Erythroblast (primary cell): ENCODE measurements at regions not wholly inside any gene's neighbourhood (a gene's known extent, or its start where the extent isn't known, plus 50 kb on each side); places are given as distances from the start of the nearest gene placed in this dataset.
"Not testable (repeated sequence)": the region's sequence is repeated elsewhere in the genome, so short reads cannot be mapped to it uniquely, and the experiment has no call there.

Experiments
- DNase-seq, 2 experiments: peaks; one replicate each; lab custom pipeline; 2025; lab: John Stamatoyannopoulos, UW
- GATA1 ChIP-seq: IDR thresholded peaks from 2 replicates; pipeline ENCODE4 v1.6.1; 2011; ENCODE audit warnings: low read depth, mild to moderate bottlenecking, control low read depth, low read length, moderate library complexity
- POLR2A ChIP-seq: IDR thresholded peaks from 2 replicates; pipeline ENCODE4 v1.6.1; 2011; ENCODE audit warnings: mild to moderate bottlenecking, low read length

GRCh38 chr5:135106610-135107471, 72.8 kb upstream of the PITX1 start:
- DNase-seq, result no peak
- TF ChIP-seq POLR2A (no peak), GATA1 (no peak)

- TF ChIP-seq POLR2A (no peak), GATA1 (no peak)
- no peak for DNase-seq
Observed at GRCh38 chr5:135106136-135106535, 72.1 kb upstream of the PITX1 start.

GRCh38 chr5:135105105-135105484, 71.1 kb upstream of the PITX1 start:
- TF ChIP-seq GATA1 (no peak), POLR2A (no peak)
- DNase-seq, result no peak

DNA sequence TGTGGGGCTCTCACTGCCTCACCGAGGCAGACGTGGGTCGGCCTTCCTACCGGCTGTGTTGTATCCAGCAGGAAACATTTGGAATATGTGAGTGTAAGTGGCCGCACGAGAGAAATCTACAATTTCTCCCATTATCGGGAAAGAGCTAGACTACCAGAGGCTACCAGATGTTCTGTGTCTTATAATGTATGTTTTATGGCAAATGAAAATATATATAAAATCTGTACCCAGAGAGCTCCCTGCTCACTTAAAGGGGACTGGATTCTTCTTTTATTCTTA, 69.5 kb upstream of the PITX1 start:
- DNase-seq, result no peak
- no peak for TF ChIP-seq GATA1
- TF ChIP-seq POLR2A, result no peak

DNA sequence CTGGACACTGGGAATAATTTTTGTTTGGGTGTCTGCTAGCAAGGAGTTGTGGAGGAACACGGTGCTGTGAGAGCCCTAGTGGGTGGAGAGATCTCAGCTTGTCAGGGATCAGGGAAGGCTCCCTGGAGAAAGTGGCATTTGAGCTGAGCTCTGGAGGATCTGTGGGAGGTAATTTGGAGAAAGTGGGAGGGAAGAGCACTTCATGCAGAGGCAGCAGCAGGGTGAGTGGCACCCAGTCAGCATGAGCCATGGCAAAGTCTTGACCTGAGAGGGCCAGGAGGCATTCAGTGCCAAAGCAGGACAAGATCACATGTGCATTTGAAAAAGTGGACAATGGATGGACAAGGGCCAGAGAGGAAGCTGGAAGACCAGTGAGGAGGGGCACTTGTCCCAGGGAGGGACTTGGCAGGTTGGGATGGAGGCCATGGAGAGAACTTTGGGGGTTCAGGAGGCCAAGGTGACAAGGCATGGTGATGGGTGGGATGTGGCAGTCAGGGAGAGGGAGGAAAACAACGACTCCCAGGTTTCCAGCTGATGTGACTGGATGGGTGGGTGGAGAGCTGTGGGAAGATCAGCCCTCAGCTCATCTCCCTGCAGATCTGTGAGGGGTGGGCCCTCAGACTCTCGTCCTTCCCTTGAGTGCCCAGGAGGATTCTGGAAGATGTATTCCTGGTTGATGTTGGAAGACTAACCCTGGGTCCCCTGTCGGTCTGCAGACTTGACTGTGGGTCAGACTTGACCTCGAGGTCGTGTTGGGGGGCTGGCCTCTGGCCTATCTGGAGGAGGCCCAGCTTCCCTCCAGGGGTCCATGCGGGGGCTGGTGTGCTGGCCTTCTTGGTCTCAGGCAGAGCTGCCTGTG, 68.9 kb upstream of the PITX1 start:
- TF ChIP-seq POLR2A (no peak), GATA1 (no peak)
- DNase-seq, result no peak

- no peak for TF ChIP-seq POLR2A
- no peak for TF ChIP-seq GATA1
- DNase-seq, result no peak
Observed at GRCh38 chr5:135100431-135100830, 66.4 kb upstream of the PITX1 start.

- no peak for DNase-seq
- TF ChIP-seq POLR2A, result no peak
- TF ChIP-seq GATA1, result no peak
Observed at GRCh38 chr5:135100011-135100410, 66.0 kb upstream of the PITX1 start.

DNA sequence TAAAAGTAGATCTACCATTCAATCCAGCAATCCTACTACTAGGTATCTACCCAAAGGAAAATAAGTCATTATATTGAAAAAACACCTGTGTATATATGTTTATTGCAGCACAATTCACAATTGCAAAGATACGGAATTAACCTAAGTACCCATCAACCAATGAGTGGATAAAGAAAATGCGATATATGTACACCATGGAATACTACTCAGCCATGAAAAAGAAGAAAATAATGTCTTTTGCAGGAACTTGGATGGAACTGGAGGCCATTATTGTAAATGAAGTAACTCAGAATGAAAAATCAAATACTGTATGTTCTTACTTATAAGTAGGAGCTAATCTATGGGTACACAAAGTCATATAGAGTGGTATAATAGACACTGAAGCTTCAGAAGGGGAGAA, 63.4 kb upstream of the PITX1 start:
- TF ChIP-seq POLR2A (no peak), GATA1 (no peak)
- DNase-seq, result no peak

DNA sequence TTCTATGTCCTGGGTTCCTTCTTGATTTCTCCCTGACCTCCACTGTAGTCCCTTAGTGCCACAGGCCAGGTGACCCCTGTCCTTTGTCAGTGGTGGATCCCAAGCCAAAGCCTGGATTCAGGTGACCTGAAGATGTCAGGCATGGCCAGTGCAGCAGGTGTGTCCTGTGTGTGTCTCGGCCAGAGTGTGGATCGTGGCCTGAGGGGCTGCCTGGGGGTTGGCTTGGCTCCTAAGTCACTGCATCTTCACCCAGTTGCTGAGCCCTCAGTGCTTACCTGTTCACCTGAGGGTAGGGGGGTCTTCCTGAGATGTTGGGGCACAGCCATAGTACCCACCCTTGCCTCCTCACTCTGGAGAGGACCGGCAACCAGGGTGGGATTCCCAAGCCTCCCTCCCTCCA, 61.8 kb upstream of the PITX1 start:
- DNase-seq, result no peak
- TF ChIP-seq GATA1, result no peak
- TF ChIP-seq POLR2A, result no peak

- TF ChIP-seq GATA1 (no peak), POLR2A (no peak)
- no peak for DNase-seq
Observed at GRCh38 chr5:135095052-135095715, 61.2 kb upstream of the PITX1 start.

DNA sequence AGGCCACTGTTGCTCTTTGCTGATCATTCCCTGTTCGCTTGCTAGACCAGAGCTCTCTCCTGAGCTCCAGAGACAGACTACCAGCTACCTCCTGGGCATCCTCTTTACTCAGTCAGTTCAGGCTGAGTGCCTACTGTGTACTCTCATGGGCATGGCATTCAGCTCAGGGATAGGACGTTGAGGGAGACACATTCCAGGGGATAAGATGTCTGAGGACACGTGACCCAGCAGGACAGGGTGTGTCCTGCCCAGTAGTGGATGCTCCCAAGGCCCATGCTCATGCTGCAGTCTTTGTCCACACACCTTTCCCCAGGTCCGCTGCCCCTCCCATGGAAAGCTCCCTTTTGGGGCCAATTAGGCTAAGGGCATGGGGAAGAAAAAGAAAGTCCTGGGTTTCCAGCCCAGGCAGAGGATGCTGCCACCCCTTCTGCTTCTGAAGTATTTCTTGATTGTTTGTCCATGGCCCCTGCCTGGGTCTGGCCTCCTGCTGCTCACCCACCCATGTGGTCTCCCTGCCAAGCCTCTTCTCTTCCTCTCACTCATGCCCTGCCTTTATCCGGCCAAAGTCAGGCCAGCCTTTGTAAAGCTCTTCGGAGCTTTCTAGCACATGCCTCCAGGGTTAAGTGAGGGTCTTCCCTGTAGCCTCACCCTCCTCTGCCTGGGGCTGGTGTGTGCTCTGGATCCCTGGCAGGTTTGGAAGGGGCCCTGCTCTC, 60.5 kb upstream of the PITX1 start:
- DNase-seq, result no peak
- TF ChIP-seq POLR2A, result no peak
- TF ChIP-seq GATA1, result no peak

GRCh38 chr5:135093483-135093882, 59.5 kb upstream of the PITX1 start:
- DNase-seq, result not testable (repeated sequence)

GRCh38 chr5:135092476-135092875, 58.4 kb upstream of the PITX1 start:
- TF ChIP-seq POLR2A, result no peak
- no peak for TF ChIP-seq GATA1
- DNase-seq, result no peak
